A673 (cell line): ENCODE measurements at regions not wholly inside any gene's neighbourhood (a gene's known extent, or its start where the extent isn't known, plus 50 kb on each side); places are given as distances from the start of the nearest gene placed in this dataset.

Source experiments
- BruUV-seq: library from RNA; stranded (reverse); fragments of 400-500 nt; replicated peaks from 2 replicates; lab custom pipeline; 2021; lab: Mats Ljungman, UMichigan
- CTCF ChIA-PET: fragments of 300-600 bp; sonication (Branson Sonifier 250); formaldehyde crosslinking; loops from one replicate; lab custom pipeline; 2022; ENCODE audit warnings: antibody characterized with exemption; lab: Charles Lee
- POLR2A ChIA-PET: fragments of 300-600 bp; sonication (Branson Sonifier 250); formaldehyde crosslinking; loops from one replicate; lab custom pipeline; 2022; ENCODE audit warnings: antibody characterized with exemption; ENCODE audit not compliant: low non-redundant PET; lab: Charles Lee
- DNase-seq: peaks from one replicate; pipeline ENCODE4 v3.0.0-alpha.2; 2015; ENCODE audit warnings: low spot score
- H3K27ac ChIP-seq: fragments of 200-600 bp; sonication (generic); 2 replicates; pipeline ENCODE4 v1.5.1; 2016; ENCODE audit warnings: mixed run types, low read depth, mild to moderate bottlenecking, mixed read lengths, antibody characterized with exemption, low read length; ENCODE audit not compliant: poor library complexity, severe bottlenecking
- H3K27me3 ChIP-seq: fragments of 200-600 bp; sonication (generic); replicated peaks from 2 replicates; pipeline ENCODE4 v1.6.1; 2017; ENCODE audit warnings: mixed run types, low read depth, mild to moderate bottlenecking, mixed read lengths, antibody characterized with exemption, low read length; ENCODE audit not compliant: insufficient read depth, poor library complexity
- H3K36me3 ChIP-seq: fragments of 200-600 bp; sonication (generic); 2 replicates; pipeline ENCODE4 v1.6.1; 2016; ENCODE audit warnings: mixed run types, mild to moderate bottlenecking, mixed read lengths, antibody characterized with exemption, low read length; ENCODE audit not compliant: insufficient read depth, poor library complexity, severe bottlenecking
- H3K4me1 ChIP-seq: fragments of 200-600 bp; sonication (generic); 2 replicates; pipeline ENCODE4 v1.6.1; 2017; ENCODE audit warnings: mixed run types, mild to moderate bottlenecking, mixed read lengths, antibody characterized with exemption, low read length; ENCODE audit not compliant: insufficient read depth, poor library complexity, severe bottlenecking
- H3K4me3 ChIP-seq: fragments of 200-600 bp; sonication (generic); 2 replicates; pipeline ENCODE4 v1.5.1; 2016; ENCODE audit warnings: low read depth, mixed run types, mild to moderate bottlenecking, mixed read lengths, low read length; ENCODE audit not compliant: poor library complexity, severe bottlenecking
- H3K9me3 ChIP-seq: fragments of 200-600 bp; sonication (generic); 2 replicates; pipeline ENCODE4 v1.6.1; 2016; ENCODE audit warnings: mixed run types, low read depth, mild to moderate bottlenecking, mixed read lengths, antibody characterized with exemption, low read length; ENCODE audit not compliant: poor library complexity, severe bottlenecking
- EZH2 ChIP-seq: fragments of 200-600 bp; sonication (generic); IDR thresholded peaks from 2 replicates; pipeline ENCODE4 v1.6.1; 2017; ENCODE audit warnings: borderline replicate concordance, low read depth, mild to moderate bottlenecking, mixed read lengths, antibody characterized with exemption, low read length; ENCODE audit not compliant: poor library complexity, severe bottlenecking
- intact Hi-C: fragments of 100-400 bp; cut with micrococcal nuclease; formaldehyde crosslinking; loops from one replicate; pipeline ENCODE4 v1.10.0; 2022; ENCODE audit not compliant: unreplicated experiment
- TF ChIP-seq, protein P1 (sequence below): fragments of 300-800, 200-600 bp; sonication (generic); conservative IDR thresholded peaks from 2 replicates; pipeline ENCODE4 v1.5.1; 2017; ENCODE audit warnings: low read depth, mild to moderate bottlenecking, antibody characterized with exemption, low read length, moderate library complexity, mixed read lengths

DNA sequence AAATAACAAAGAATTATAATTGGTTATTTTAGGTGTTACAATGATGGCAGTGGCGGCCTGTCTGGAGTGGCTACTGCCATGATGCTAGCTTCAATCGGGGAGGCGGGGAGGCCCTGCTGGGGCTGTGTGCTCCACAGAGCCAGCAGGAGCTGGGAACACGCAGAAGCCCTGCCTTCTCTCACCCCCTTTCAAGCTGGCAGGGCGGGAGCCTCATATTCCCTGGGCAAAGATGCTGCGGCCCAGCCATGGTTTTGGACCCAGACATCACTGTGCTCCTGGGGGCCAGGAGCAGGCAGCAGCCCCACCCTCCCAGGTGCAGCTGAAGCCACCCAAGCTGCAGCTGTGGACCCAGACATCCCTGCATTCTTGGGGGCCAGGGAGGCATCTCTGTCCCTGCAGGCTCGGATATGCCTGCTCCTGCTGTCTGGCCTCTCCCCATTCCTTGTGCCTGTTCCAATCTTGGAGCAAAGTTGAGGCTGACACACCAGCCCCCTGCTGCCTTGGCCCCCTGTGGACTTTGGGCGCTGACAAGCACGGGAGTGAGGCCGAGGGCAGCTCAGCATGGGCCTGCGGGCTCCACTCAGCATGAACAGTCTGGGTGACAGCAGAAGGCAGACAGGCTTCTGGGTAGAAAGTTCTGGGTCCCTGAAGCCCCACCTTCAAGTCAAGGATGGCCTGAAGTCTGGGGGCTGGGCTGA lies 263.1 kb upstream of the HTR2A start:
- TF ChIP-seq, protein P1, sequence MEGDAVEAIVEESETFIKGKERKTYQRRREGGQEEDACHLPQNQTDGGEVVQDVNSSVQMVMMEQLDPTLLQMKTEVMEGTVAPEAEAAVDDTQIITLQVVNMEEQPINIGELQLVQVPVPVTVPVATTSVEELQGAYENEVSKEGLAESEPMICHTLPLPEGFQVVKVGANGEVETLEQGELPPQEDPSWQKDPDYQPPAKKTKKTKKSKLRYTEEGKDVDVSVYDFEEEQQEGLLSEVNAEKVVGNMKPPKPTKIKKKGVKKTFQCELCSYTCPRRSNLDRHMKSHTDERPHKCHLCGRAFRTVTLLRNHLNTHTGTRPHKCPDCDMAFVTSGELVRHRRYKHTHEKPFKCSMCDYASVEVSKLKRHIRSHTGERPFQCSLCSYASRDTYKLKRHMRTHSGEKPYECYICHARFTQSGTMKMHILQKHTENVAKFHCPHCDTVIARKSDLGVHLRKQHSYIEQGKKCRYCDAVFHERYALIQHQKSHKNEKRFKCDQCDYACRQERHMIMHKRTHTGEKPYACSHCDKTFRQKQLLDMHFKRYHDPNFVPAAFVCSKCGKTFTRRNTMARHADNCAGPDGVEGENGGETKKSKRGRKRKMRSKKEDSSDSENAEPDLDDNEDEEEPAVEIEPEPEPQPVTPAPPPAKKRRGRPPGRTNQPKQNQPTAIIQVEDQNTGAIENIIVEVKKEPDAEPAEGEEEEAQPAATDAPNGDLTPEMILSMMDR = no peak
- TF ChIP-seq EZH2 = no peak
- no peaks in the 10 kb centered on the region for H3K36me3 ChIP-seq
- no peak overlapping the region for H3K4me3 ChIP-seq
- POLR2A ChIA-PET = no interaction called here
- intact Hi-C loops = no loop called here
- no peak overlapping the region for H3K27ac ChIP-seq
- no peaks in the 10 kb centered on the region for H3K4me1 ChIP-seq
- CTCF ChIA-PET = no interaction called here
- no peaks in the 10 kb centered on the region for H3K9me3 ChIP-seq
- DNase-seq = no peak
- no TSS peak for BruUV-seq
- H3K27me3 ChIP-seq = no peaks in the 10 kb centered on the region

DNA sequence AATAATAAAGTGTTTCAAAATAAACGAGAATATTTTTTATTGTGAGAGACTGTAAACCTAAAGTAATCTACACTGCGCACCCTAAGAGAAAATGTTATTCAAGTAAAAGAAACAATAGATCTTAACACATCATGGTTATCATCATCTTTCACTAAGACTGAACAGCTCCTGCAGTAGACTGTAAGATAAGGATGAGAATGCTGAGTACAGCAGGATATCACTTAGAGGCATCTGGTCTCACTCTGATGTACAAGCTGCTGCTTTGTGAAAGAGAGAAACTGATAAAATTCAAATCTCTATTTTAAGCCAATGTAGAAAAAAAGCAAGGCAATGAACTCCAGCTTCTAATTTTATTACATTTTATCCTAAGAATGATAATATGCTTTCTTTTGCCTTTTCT lies 261.7 kb upstream of the HTR2A start:
- no peak overlapping the region for H3K4me3 ChIP-seq
- H3K36me3 ChIP-seq = no peaks in the 10 kb centered on the region
- ChIA-PET CTCF (no interaction called here), POLR2A (no interaction called here)
- no peaks in the 10 kb centered on the region for H3K27me3 ChIP-seq
- H3K4me1 ChIP-seq = no peaks in the 10 kb centered on the region
- no peak for DNase-seq
- no peaks in the 10 kb centered on the region for H3K9me3 ChIP-seq
- intact Hi-C loops = no loop called here
- BruUV-seq = no TSS peak
- H3K27ac ChIP-seq = no peak overlapping the region
- TF ChIP-seq, protein P1 = no peak
- TF ChIP-seq EZH2 = no peak

DNA sequence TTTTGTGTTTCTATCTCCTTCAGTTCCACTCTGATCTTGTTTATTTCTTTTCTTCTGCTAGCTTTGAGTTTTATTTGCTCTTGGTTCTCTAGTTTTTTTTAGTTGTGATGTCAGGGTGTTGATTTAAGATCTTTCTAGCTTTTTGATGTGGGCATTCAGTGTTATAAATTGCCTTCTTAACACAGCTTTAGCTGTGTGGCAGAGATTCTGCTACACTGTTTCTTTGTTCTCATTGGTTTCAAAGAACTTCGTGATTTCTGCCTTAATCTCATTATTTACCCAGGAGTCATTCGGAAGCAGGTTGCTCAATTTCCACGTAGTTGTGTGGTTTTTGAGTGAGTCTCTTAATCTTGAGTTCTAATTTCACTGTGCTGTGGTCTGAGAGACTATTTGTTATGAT lies 251.7 kb upstream of the HTR2A start:
- Histone ChIP-seq H3K4me3 (no peak overlapping the region), H3K27me3 (peaks cover 7% of the 10 kb centered on the region), H3K36me3 (no peaks in the 10 kb centered on the region), H3K4me1 (no peaks in the 10 kb centered on the region), H3K27ac (no peak overlapping the region), H3K9me3 (no peaks in the 10 kb centered on the region)
- ChIA-PET CTCF (no interaction called here), POLR2A (no interaction called here)
- intact Hi-C loops = no loop called here
- no TSS peak for BruUV-seq
- no peak for DNase-seq
- TF ChIP-seq, protein P1 = no peak
- no peak for TF ChIP-seq EZH2
